HCT116 (cell line): ENCODE measurements at regions not wholly inside any gene's neighbourhood (a gene's known extent, or its start where the extent isn't known, plus 50 kb on each side); places are given as distances from the start of the nearest gene placed in this dataset.

Experiments
- ATAC-seq: fragments of 200-7000 bp; cut with Tn5 transposase; 2 replicates; pipeline ENCODE4 v1.9.1; 2020; ENCODE audit warnings: mild to moderate bottlenecking, moderate library complexity
- BruUV-seq: library from RNA; stranded (reverse); fragments of 400-500 nt; replicated peaks from 2 replicates; lab custom pipeline; 2021; lab: Mats Ljungman, UMichigan
- CTCF ChIA-PET: fragments of 300-600 bp; sonication (Branson Sonifier 250); formaldehyde crosslinking; loops from one replicate; lab custom pipeline; 2021; ENCODE audit warnings: antibody characterized with exemption; lab: Charles Lee
- POLR2A ChIA-PET: fragments of 300-600, 350-600 bp; sonication (Branson Sonifier 250); formaldehyde crosslinking; loops from one replicate; lab custom pipeline; 2021; ENCODE audit warnings: antibody characterized with exemption; lab: Charles Lee
- RAD21 ChIA-PET, 2 experiments: fragments of 300-600 bp; sonication (Branson Sonifier 250); formaldehyde crosslinking; loops; one replicate each; lab custom pipeline; 2023; ENCODE audit warnings: low total read pairs in 2 of 2; ENCODE audit not compliant: uncharacterized antibody in 2 of 2, unreplicated experiment in 2 of 2, low non-redundant PET in 1 of 2; lab: Charles Lee
- DNase-seq: peaks from one replicate; pipeline ENCODE4 v3.0.0-alpha.2; 2010; ENCODE audit warnings: low read depth, low spot score
- H2AFZ ChIP-seq: fragments of 200-600 bp; shearing (Covaris generic), sonication (generic); 2 replicates; pipeline ENCODE4 v1.6.1; 2017; ENCODE audit warnings: low read depth, mixed run types, mixed read lengths, antibody characterized with exemption, low read length; ENCODE audit not compliant: poor library complexity, severe bottlenecking
- H3K27ac ChIP-seq: 2 replicates; pipeline ENCODE4 v1.5.1; 2012; ENCODE audit warnings: low read depth, low read length
- H3K27me3 ChIP-seq: fragments of 200-600 bp; sonication (generic); 2 replicates; pipeline ENCODE4 v1.6.1; 2016; ENCODE audit warnings: mixed run types, low read length, mixed read lengths; ENCODE audit not compliant: insufficient read depth
- H3K36me3 ChIP-seq, 2 experiments: fragments of 200-500 bp in 1 of 2; fragments of 200-600 bp in 1 of 2; sonication (Bioruptor generic) in 1 of 2; sonication (generic) in 1 of 2; 2 replicates each; pipeline versions ENCODE4 v1.5.1 to v1.6.1; 2014 to 2016; ENCODE audit warnings: low read length in 2 of 2, inconsistent platforms in 1 of 2, mixed read lengths in 1 of 2, mixed run types in 1 of 2; ENCODE audit not compliant: insufficient read depth in 2 of 2, control insufficient read depth in 1 of 2
- H3K4me1 ChIP-seq, 2 experiments: fragments of 200-600 bp in 1 of 2; sonication (generic) in 1 of 2; 2 replicates each; pipeline versions ENCODE4 v1.5.1 to v1.6.1; 2012 to 2017; ENCODE audit warnings: low read length in 2 of 2, inconsistent platforms in 1 of 2, mild to moderate bottlenecking in 1 of 2, mixed read lengths in 1 of 2, mixed run types in 1 of 2, moderate library complexity in 1 of 2; ENCODE audit not compliant: insufficient read depth in 2 of 2, control insufficient read depth in 1 of 2
- H3K4me2 ChIP-seq: fragments of 200-600 bp; sonication (generic); 2 replicates; pipeline ENCODE4 v1.6.1; 2017; ENCODE audit warnings: mixed run types, low read length, mixed read lengths
- H3K4me3 ChIP-seq, 2 experiments: fragments of 200-600 bp in 1 of 2; sonication (generic) in 1 of 2; replicated peaks in 1 of 2; 2 replicates each; pipeline ENCODE4 v1.5.1; 2011 to 2016; ENCODE audit warnings: low read length in 2 of 2, control low read depth in 1 of 2, low read depth in 1 of 2, mild to moderate bottlenecking in 1 of 2, mixed read lengths in 1 of 2, mixed run types in 1 of 2
- H3K79me2 ChIP-seq: fragments of 200-600 bp; sonication (generic); 2 replicates; pipeline ENCODE4 v1.6.1; 2017; ENCODE audit warnings: mild to moderate bottlenecking, mixed run types, low read length, moderate library complexity, mixed read lengths; ENCODE audit not compliant: insufficient read depth
- H3K9ac ChIP-seq: fragments of 200-600 bp; sonication (generic); 2 replicates; pipeline ENCODE4 v1.6.1; 2016; ENCODE audit warnings: low read length, mixed read lengths
- H3K9me2 ChIP-seq: fragments of 200-600 bp; sonication (generic), shearing (Covaris generic); 2 replicates; pipeline ENCODE4 v1.6.1; 2017; ENCODE audit warnings: mixed run types, mild to moderate bottlenecking, moderate library complexity; ENCODE audit not compliant: insufficient read depth
- H3K9me3 ChIP-seq, 2 experiments: fragments of 200-500 bp in 1 of 2; fragments of 200-600 bp in 1 of 2; sonication (Bioruptor generic) in 1 of 2; sonication (generic) in 1 of 2; 2 replicates each; pipeline ENCODE4 v1.6.1; 2014 to 2017; ENCODE audit warnings: low read length in 2 of 2, mixed read lengths in 2 of 2, inconsistent platforms in 1 of 2, low read depth in 1 of 2, mild to moderate bottlenecking in 1 of 2, mixed run types in 1 of 2, moderate library complexity in 1 of 2; ENCODE audit not compliant: control insufficient read depth in 1 of 2, insufficient read depth in 1 of 2
- H4K20me1 ChIP-seq: fragments of 200-600 bp; sonication (generic), shearing (Covaris generic); 2 replicates; pipeline ENCODE4 v1.6.1; 2017; ENCODE audit warnings: mixed run types, mild to moderate bottlenecking, moderate library complexity; ENCODE audit not compliant: insufficient read depth
- ATF3 ChIP-seq: IDR thresholded peaks from 2 replicates; pipeline ENCODE4 v1.6.1; 2012
- CBX3 ChIP-seq: IDR thresholded peaks from 2 replicates; pipeline ENCODE4 v1.6.1; 2012; ENCODE audit warnings: low read depth
- CTCF ChIP-seq, 3 experiments: fragments of 200-600 bp in 1 of 3; sonication (generic) in 1 of 3; IDR thresholded peaks in 2 of 3; conservative IDR thresholded peaks in 1 of 3; 2 replicates each; pipeline ENCODE4 v1.5.1; 2012 to 2017; ENCODE audit warnings: low read depth in 2 of 3, low read length in 2 of 3, antibody characterized with exemption in 1 of 3, borderline replicate concordance in 1 of 3, control low read depth in 1 of 3, mild to moderate bottlenecking in 1 of 3, mixed read lengths in 1 of 3, mixed run types in 1 of 3, moderate library complexity in 1 of 3; ENCODE audit not compliant: insufficient read depth in 1 of 3
- ELF1 ChIP-seq: IDR thresholded peaks from 2 replicates; pipeline ENCODE4 v1.6.1; 2012; ENCODE audit warnings: low read depth, borderline replicate concordance
- EZH2 ChIP-seq: fragments of 200-600 bp; sonication (generic); IDR thresholded peaks from 2 replicates; pipeline ENCODE4 v1.6.1; 2017; ENCODE audit warnings: antibody characterized with exemption, mixed run types
- EZH2phosphoT487 ChIP-seq: fragments of 200-600 bp; IDR thresholded peaks from 2 replicates; pipeline ENCODE4 v1.6.1; 2018; ENCODE audit warnings: antibody characterized with exemption, borderline replicate concordance
- FOSL1 ChIP-seq: IDR thresholded peaks from 2 replicates; pipeline ENCODE4 v1.6.1; 2012; ENCODE audit warnings: low read depth
- POLR2A ChIP-seq: IDR thresholded peaks from 2 replicates; pipeline ENCODE4 v1.7.0; 2011; ENCODE audit warnings: borderline replicate concordance; ENCODE audit not compliant: insufficient read depth, insufficient read length; ENCODE audit errors: extremely low read depth
- POLR2AphosphoS5 ChIP-seq: IDR thresholded peaks from 2 replicates; pipeline ENCODE4 v1.6.1; 2011; ENCODE audit warnings: mild to moderate bottlenecking, low read depth, low read length, moderate library complexity
- RAD21 ChIP-seq: IDR thresholded peaks from 2 replicates; pipeline ENCODE4 v1.6.1; 2012; ENCODE audit warnings: low read depth, mild to moderate bottlenecking
- SP1 ChIP-seq: IDR thresholded peaks from 2 replicates; pipeline ENCODE4 v1.6.1; 2012; ENCODE audit warnings: low read depth
- SRF ChIP-seq: IDR thresholded peaks from 2 replicates; pipeline ENCODE4 v1.6.1; 2012; ENCODE audit warnings: low read depth
- YY1 ChIP-seq: IDR thresholded peaks from 2 replicates; pipeline ENCODE4 v1.6.1; 2011; ENCODE audit warnings: low read length, low read depth, moderate library complexity, mild to moderate bottlenecking; ENCODE audit not compliant: insufficient replicate concordance; ENCODE audit errors: extremely low read depth
- ZFX ChIP-seq: fragments of 450-650 bp; IDR thresholded peaks from 2 replicates; pipeline ENCODE4 v1.6.1; 2017
- intact Hi-C: fragments of 100-400 bp; cut with micrococcal nuclease; formaldehyde crosslinking; loops from 2 replicates; pipeline ENCODE4 v1.10.0; 2022
- TF ChIP-seq, protein P1 (sequence below): IDR thresholded peaks from 2 replicates; pipeline ENCODE4 v1.6.1; 2012

- Histone ChIP-seq H3K27ac (no peak overlapping the region), H4K20me1 (no peaks in the 10 kb centered on the region), H2AFZ (no peak overlapping the region), H3K4me1 (no peaks in the 10 kb centered on the region), H3K9me3 (no peaks in the 10 kb centered on the region), H3K79me2 (no peaks in the 10 kb centered on the region), H3K9ac (no peak overlapping the region), H3K4me3 (no peak overlapping the region), H3K36me3 (no peaks in the 10 kb centered on the region), H3K9me2 (no peaks in the 10 kb centered on the region), H3K27me3 (0 out of 2 replicates have a peak, but pooled peaks cover 3% of the 10 kb centered on the region), H3K4me2 (no peak overlapping the region)
- BruUV-seq, result no TSS peak
- no peak for ATAC-seq
- TF ChIP-seq YY1 (no peak), SRF (no peak), POLR2AphosphoS5 (no peak), CBX3 (no peak), ELF1 (no peak), POLR2A (no peak), SP1 (no peak), CTCF (IDR thresholded peaks at IDR 0.05 in 2 of 3, conservative IDR thresholded peaks at IDR 0.05 in 1 of 3; ENCODE audit: borderline replicate concordance in 1 of 3, insufficient read depth in 1 of 3, low read depth in 2 of 3, low read length in 2 of 3) (no peak), RAD21 (no peak), EZH2phosphoT487 (no peak), ATF3 (no peak), FOSL1 (no peak), EZH2 (no peak), ZFX (no peak)
- TF ChIP-seq, protein P1, sequence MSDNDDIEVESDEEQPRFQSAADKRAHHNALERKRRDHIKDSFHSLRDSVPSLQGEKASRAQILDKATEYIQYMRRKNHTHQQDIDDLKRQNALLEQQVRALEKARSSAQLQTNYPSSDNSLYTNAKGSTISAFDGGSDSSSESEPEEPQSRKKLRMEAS, result no peak
- ChIA-PET RAD21 (no interaction called here), POLR2A (no interaction called here), CTCF (no interaction called here)
- DNase-seq, result no peak
- intact Hi-C loops, result no loop called here
These were observed 287.7 kb downstream of the PSAT1 start for GRCh38 chr9:78584589-78584988.
